GM23248 (cell line): ENCODE measurements at regions not wholly inside any gene's neighbourhood (a gene's known extent, or its start where the extent isn't known, plus 50 kb on each side); places are given as distances from the start of the nearest gene placed in this dataset.

Experiments
- DNase-seq: peaks from one replicate; pipeline ENCODE4 v3.0.0-alpha.2; 2015
- H2AFZ ChIP-seq: fragments of 200-600 bp; sonication (generic); 2 replicates; pipeline ENCODE4 v1.6.1; 2016; ENCODE audit warnings: antibody characterized with exemption
- H3F3A ChIP-seq: fragments of 200-600 bp; sonication (generic); 2 replicates; pipeline ENCODE4 v1.6.1; 2016; ENCODE audit warnings: mild to moderate bottlenecking, antibody characterized with exemption, mixed run types; ENCODE audit not compliant: insufficient read depth
- H3K27ac ChIP-seq: fragments of 200-600 bp; sonication (generic); 2 replicates; pipeline ENCODE4 v1.5.1; 2016; ENCODE audit warnings: mild to moderate bottlenecking
- H3K27me3 ChIP-seq: fragments of 200-600 bp; sonication (generic); replicated peaks from 2 replicates; pipeline ENCODE4 v1.6.1; 2016; ENCODE audit warnings: mild to moderate bottlenecking; ENCODE audit not compliant: insufficient read depth
- H3K36me3 ChIP-seq: fragments of 200-600 bp; sonication (generic); 2 replicates; pipeline ENCODE4 v1.6.1; 2016; ENCODE audit warnings: low read depth, mild to moderate bottlenecking
- H3K4me1 ChIP-seq: fragments of 200-600 bp; sonication (generic); 2 replicates; pipeline ENCODE4 v1.6.1; 2016; ENCODE audit warnings: mild to moderate bottlenecking; ENCODE audit not compliant: insufficient read depth
- H3K4me2 ChIP-seq: fragments of 200-600 bp; sonication (generic); one replicate; pipeline ENCODE4 v1.6.1; 2016; ENCODE audit warnings: mild to moderate bottlenecking; ENCODE audit not compliant: unreplicated experiment
- H3K4me3 ChIP-seq: fragments of 200-600 bp; sonication (generic); 2 replicates; pipeline ENCODE4 v1.5.1; 2016; ENCODE audit warnings: mild to moderate bottlenecking
- H3K79me2 ChIP-seq: fragments of 200-600 bp; sonication (generic); 2 replicates; pipeline ENCODE4 v1.6.1; 2016; ENCODE audit warnings: mild to moderate bottlenecking; ENCODE audit not compliant: insufficient read depth
- H3K9ac ChIP-seq: fragments of 200-600 bp; sonication (generic); 2 replicates; pipeline ENCODE4 v1.6.1; 2016; ENCODE audit warnings: mild to moderate bottlenecking
- H3K9me2 ChIP-seq: fragments of 200-600 bp; sonication (generic); 2 replicates; pipeline ENCODE4 v1.6.1; 2016; ENCODE audit warnings: mixed run types, mild to moderate bottlenecking, moderate library complexity; ENCODE audit not compliant: insufficient read depth
- H3K9me3 ChIP-seq: fragments of 200-600 bp; sonication (generic); one replicate; pipeline ENCODE4 v1.6.1; 2017; ENCODE audit warnings: low read depth
- H4K20me1 ChIP-seq: fragments of 200-600 bp; sonication (generic); 2 replicates; pipeline ENCODE4 v1.6.0; 2016; ENCODE audit not compliant: insufficient read depth
- EZH2 ChIP-seq: fragments of 200-600 bp; sonication (generic); IDR thresholded peaks from 2 replicates; pipeline ENCODE4 v1.6.1; 2018; ENCODE audit warnings: antibody characterized with exemption, mild to moderate bottlenecking; ENCODE audit not compliant: insufficient read depth, poor library complexity, severe bottlenecking
- EZH2phosphoT487 ChIP-seq: fragments of 200-600 bp; sonication (generic); IDR thresholded peaks from 2 replicates; pipeline ENCODE4 v1.6.1; 2018; ENCODE audit warnings: antibody characterized with exemption, moderate library complexity, mild to moderate bottlenecking, low read depth; ENCODE audit not compliant: insufficient read depth
- WGBS, 2 experiments: methylation state at CpG; one replicate each; pipeline ENCODE4 v1.1.6; 2015 to 2017; ENCODE audit warnings: low lambda C conversion rate in 2 of 2, low coverage in 1 of 2; ENCODE audit errors: missing lambda C conversion rate in 2 of 2; 5-methylcytosine and 5-hydroxymethylcytosine counted together
- in situ Hi-C: fragments of 300-500 bp; cut with MboI; formaldehyde crosslinking; loops from 2 replicates; pipeline ENCODE4 v1.15.0; 2020

DNA sequence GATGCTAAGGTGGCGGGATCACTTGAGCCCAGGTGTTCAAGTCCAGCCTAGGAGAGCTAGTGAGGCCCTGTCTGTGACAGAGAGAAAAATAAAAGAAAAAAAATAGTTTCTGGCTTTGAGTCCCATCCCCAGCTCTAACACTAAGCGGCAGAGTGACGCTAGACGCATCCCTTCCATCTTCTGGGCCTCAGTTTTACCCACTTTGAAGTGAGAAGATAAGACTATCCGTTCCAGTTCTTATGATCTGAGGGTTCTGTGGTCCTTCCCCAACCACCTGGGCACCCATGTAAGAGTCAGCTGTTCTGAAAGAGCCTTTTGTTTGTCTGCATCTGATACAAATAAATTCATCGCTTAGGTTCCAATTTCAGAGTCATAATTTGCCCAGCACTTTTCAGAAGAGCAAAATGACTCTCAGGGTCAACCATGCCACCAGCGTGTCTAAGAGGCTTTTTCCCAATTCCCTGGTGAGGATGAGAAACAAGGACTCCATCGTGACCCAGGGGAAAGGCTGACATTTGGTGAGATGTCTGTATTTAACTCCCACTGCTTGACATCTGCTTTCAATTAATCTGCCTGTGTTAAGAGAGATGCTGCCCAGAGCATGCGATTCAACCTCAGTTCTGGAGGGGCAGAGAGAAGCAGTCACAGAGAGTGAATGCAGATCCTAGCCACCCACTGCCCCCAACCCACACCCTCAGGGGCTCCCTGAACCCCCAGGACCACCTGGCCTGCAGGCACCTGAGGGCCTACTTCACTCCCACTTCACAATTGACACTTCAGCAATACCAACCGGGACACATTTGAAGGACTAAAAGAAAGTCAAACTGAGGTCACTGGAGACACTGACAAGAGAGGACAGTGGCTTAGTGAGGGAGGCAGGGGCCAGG lies 131.6 kb upstream of the TOP1 start:
- no peak overlapping the region for H3K9ac ChIP-seq
- no peaks in the 10 kb centered on the region for H3K79me2 ChIP-seq

DNA sequence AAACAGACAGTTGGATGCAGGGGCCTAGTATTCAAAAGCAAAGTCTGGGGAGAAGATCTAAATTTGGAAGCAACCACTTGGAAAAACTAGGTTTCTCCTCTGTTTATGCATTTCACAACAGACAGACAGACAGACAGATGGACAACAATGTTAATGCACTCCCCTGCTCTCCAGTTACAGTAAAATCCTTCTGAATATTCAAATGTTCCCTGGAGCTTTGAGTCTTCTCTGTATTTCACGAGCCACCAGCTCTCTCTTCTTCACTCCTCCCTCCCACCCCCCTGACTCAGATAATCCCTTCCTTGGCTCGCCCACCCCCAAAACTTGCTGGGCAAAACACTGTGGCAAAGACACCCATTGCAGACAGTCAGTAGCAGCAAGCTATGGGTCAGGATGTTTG lies 129.3 kb upstream of the TOP1 start:
- Histone ChIP-seq H3K27ac (no peak overlapping the region), H2AFZ (no peak overlapping the region), H3K79me2 (no peaks in the 10 kb centered on the region), H3K4me2 (no peak overlapping the region), H3F3A (no peaks in the 10 kb centered on the region), H3K9ac (no peak overlapping the region), H3K4me3 (no peak overlapping the region), H3K9me3 (no peaks in the 10 kb centered on the region), H3K27me3 (no peaks in the 10 kb centered on the region; the same call in 1 of the 2 replicates), H3K9me2 (no peaks in the 10 kb centered on the region), H3K36me3 (no peaks in the 10 kb centered on the region), H3K4me1 (no peaks in the 10 kb centered on the region), H4K20me1 (no peaks in the 10 kb centered on the region)
- no peak for TF ChIP-seq EZH2
- no peak for TF ChIP-seq EZH2phosphoT487
- DNase-seq: no peak
- 45 to 50% methylated on average over 1 to 2 of the region's 2 CpGs for WGBS, 2 experiments
- in situ Hi-C loops: no loop called here

More for the DNA sequence above, 131.6 kb upstream of the TOP1 start:
- no peaks in the 10 kb centered on the region for H3K4me1 ChIP-seq
- H3K4me2 ChIP-seq: no peak overlapping the region
- H3K27ac ChIP-seq: no peak overlapping the region
- no peaks in the 10 kb centered on the region for H3K9me2 ChIP-seq
- H3K36me3 ChIP-seq: no peaks in the 10 kb centered on the region
- H3F3A ChIP-seq: no peaks in the 10 kb centered on the region
- no peaks in the 10 kb centered on the region for H3K9me3 ChIP-seq
- TF ChIP-seq EZH2phosphoT487 (no peak), EZH2 (no peak)
- H3K4me3 ChIP-seq: no peak overlapping the region
- no peak overlapping the region for H2AFZ ChIP-seq
- 26 to 27% methylated on average over 10 of the region's 10 CpGs for WGBS, 2 experiments
- H4K20me1 ChIP-seq: no peaks in the 10 kb centered on the region
- in situ Hi-C loops: no loop called here
- DNase-seq: peak; percentile 66
- no peaks in the 10 kb centered on the region; the same call in none of the 2 replicates for H3K27me3 ChIP-seq

DNA sequence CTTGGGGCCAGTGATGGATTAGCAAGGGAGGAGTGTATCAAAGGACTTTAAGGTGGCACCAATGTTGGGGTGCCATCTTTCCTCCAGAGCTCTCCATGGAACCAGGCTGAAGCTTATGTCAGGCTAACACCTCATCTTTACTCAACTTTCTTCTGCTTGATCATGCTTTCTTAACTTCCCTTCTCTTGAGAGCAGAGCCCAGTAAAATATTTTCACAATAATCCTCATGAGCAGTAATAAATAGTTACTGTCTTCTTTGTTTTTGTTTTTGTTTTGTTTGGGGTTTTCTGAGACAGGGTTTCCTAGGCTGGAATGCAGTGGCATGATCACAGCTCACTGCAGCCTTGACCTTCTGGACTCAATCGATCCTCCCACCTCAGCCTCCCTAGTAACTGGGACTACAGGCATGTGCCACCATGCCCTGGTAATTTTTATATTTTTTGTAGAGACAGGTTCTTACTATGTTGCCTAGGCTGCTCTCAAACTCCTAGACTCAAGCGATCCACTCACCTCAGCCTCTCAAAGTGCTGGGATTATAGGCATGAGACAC lies 127.9 kb upstream of the TOP1 start:
- WGBS, 2 experiments: 83 to 87% methylated on average over 2 of the region's 2 CpGs
- H3K9me3 ChIP-seq: no peaks in the 10 kb centered on the region
- no peak for DNase-seq

DNA sequence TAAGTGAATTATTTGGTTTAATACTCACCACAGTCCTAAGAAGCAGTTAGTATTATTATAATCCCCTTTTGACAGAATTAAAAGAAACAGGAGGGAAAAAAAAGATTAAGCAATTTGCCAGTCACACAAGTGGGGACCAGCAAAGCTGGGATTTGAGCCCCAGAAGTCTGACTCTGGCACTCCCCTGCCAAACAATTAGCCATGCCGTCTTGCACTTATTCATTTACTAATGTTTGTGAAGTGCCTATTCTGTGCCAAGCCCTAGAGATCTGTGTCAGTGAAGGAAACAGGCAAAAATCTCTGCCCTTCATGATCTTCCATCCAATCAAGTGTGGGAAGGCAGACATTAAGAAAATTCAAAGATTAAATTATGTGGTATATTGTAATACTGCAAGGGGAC lies 126.0 kb upstream of the TOP1 start:
- in situ Hi-C loops: no loop called here
- no peak overlapping the region for H2AFZ ChIP-seq
- H3K27ac ChIP-seq: no peak overlapping the region
- H3K9ac ChIP-seq: no peak overlapping the region
- H3K4me2 ChIP-seq: no peak overlapping the region
- no peaks in the 10 kb centered on the region for H3K4me1 ChIP-seq
- H3K4me3 ChIP-seq: no peak overlapping the region
- H3K36me3 ChIP-seq: no peaks in the 10 kb centered on the region
- H3K9me3 ChIP-seq: no peaks in the 10 kb centered on the region
- 0 to 14% methylated on average over 1 of the region's 1 CpG for WGBS, 2 experiments
- H4K20me1 ChIP-seq: no peaks in the 10 kb centered on the region
- TF ChIP-seq EZH2 (no peak), EZH2phosphoT487 (no peak)
- no peaks in the 10 kb centered on the region for H3K79me2 ChIP-seq
- H3F3A ChIP-seq: no peaks in the 10 kb centered on the region
- H3K9me2 ChIP-seq: no peaks in the 10 kb centered on the region
- no peak for DNase-seq
- no peaks in the 10 kb centered on the region for H3K27me3 ChIP-seq

More for the DNA sequence above, 127.9 kb upstream of the TOP1 start:
- Histone ChIP-seq H3K27ac (no peak overlapping the region), H2AFZ (no peak overlapping the region), H3K36me3 (no peaks in the 10 kb centered on the region), H3K9ac (no peak overlapping the region), H3K79me2 (no peaks in the 10 kb centered on the region), H3K4me2 (no peak overlapping the region), H3K9me2 (no peaks in the 10 kb centered on the region), H3K27me3 (no peaks in the 10 kb centered on the region), H4K20me1 (no peaks in the 10 kb centered on the region), H3K4me3 (no peak overlapping the region), H3K4me1 (no peaks in the 10 kb centered on the region), H3F3A (no peaks in the 10 kb centered on the region)
- in situ Hi-C loops: no loop called here
- TF ChIP-seq EZH2phosphoT487: no peak
- no peak for TF ChIP-seq EZH2
